IMR-90 (cell line): ENCODE measurements at regions not wholly inside any gene's neighbourhood (a gene's known extent, or its start where the extent isn't known, plus 50 kb on each side); places are given as distances from the start of the nearest gene placed in this dataset.

Source experiments
- ATAC-seq: fragments of 200-7000 bp; cut with Tn5 transposase; 2 replicates; pipeline ENCODE4 v1.9.1; 2020; ENCODE audit warnings: low read depth, mild to moderate bottlenecking, moderate library complexity
- BruUV-seq: library from RNA; stranded (reverse); fragments of 400-500 nt; replicated peaks from 2 replicates; lab custom pipeline; 2021; lab: Mats Ljungman, UMichigan
- CTCF ChIA-PET: fragments of 300-600 bp; formaldehyde crosslinking; extraction: SDS; loops from one replicate; lab custom pipeline; 2021; ENCODE audit warnings: antibody characterized with exemption; lab: Yijun Ruan, JAX
- POLR2A ChIA-PET: fragments of 300-600 bp; sonication (Branson Sonifier 250); formaldehyde crosslinking; loops from one replicate; lab custom pipeline; 2022; ENCODE audit warnings: antibody characterized with exemption; ENCODE audit not compliant: unreplicated experiment; lab: Charles Lee
- DNase-seq: peaks from one replicate; pipeline ENCODE4 v3.0.0; 2013
- H2AFZ ChIP-seq: replicated peaks from 2 replicates; pipeline ENCODE3; 2013; ENCODE audit warnings: low read length, mild to moderate bottlenecking; ENCODE audit not compliant: poor library complexity
- H2AK5ac ChIP-seq: 2 replicates; pipeline ENCODE4 v1.6.1; 2013; ENCODE audit warnings: low read depth, low read length, inconsistent platforms
- H2AK9ac ChIP-seq: replicated peaks from 2 replicates; pipeline ENCODE3; 2013; ENCODE audit warnings: mild to moderate bottlenecking, low read depth, low read length, moderate library complexity; ENCODE audit not compliant: poor library complexity
- H2BK120ac ChIP-seq: 2 replicates; pipeline ENCODE4 v1.6.1; 2013; ENCODE audit warnings: low read depth, low read length, inconsistent platforms
- H2BK15ac ChIP-seq: 3 replicates; pipeline ENCODE4 v1.6.1; 2013; ENCODE audit warnings: low read depth, low read length, inconsistent platforms
- H2BK20ac ChIP-seq: 2 replicates; pipeline ENCODE4 v1.6.1; 2013; ENCODE audit warnings: low read depth, mild to moderate bottlenecking, inconsistent platforms, low read length, moderate library complexity
- H2BK5ac ChIP-seq: 2 replicates; pipeline ENCODE4 v1.6.1; 2013; ENCODE audit warnings: mild to moderate bottlenecking, low read depth, low read length, inconsistent platforms; ENCODE audit not compliant: poor library complexity, severe bottlenecking
- H3K14ac ChIP-seq: replicated peaks from 2 replicates; pipeline ENCODE4 v1.6.1; 2013; ENCODE audit warnings: low read depth, low read length, inconsistent platforms
- H3K18ac ChIP-seq: 2 replicates; pipeline ENCODE4 v1.6.1; 2013; ENCODE audit warnings: low read depth, low read length, control low read depth
- H3K23ac ChIP-seq: 2 replicates; pipeline ENCODE4 v1.6.1; 2013; ENCODE audit warnings: low read depth, low read length, inconsistent platforms
- H3K27ac ChIP-seq: 2 replicates; pipeline ENCODE4 v1.5.1; 2013; ENCODE audit warnings: mild to moderate bottlenecking, control low read depth, low read length; ENCODE audit not compliant: insufficient read depth
- H3K27me3 ChIP-seq: 2 replicates; pipeline ENCODE4 v1.6.1; 2013; ENCODE audit warnings: low read length; ENCODE audit not compliant: control insufficient read depth, insufficient read depth
- H3K36me3 ChIP-seq: 2 replicates; pipeline ENCODE4 v1.6.1; 2013; ENCODE audit warnings: low read length, mixed read lengths; ENCODE audit not compliant: control insufficient read depth, insufficient read depth
- H3K4ac ChIP-seq: 2 replicates; pipeline ENCODE4 v1.6.1; 2013; ENCODE audit warnings: low read depth, low read length, inconsistent platforms
- H3K4me1 ChIP-seq: 2 replicates; pipeline ENCODE4 v1.6.1; 2013; ENCODE audit warnings: low read length, mixed read lengths; ENCODE audit not compliant: control insufficient read depth, insufficient read depth
- H3K4me2 ChIP-seq: 2 replicates; pipeline ENCODE4 v1.6.1; 2013; ENCODE audit warnings: low read depth, mild to moderate bottlenecking, control low read depth, low read length, moderate library complexity
- H3K4me3 ChIP-seq: 2 replicates; pipeline ENCODE4 v1.5.1; 2013; ENCODE audit warnings: low read depth, mild to moderate bottlenecking, control low read depth, low read length, moderate library complexity; ENCODE audit not compliant: insufficient read depth
- H3K56ac ChIP-seq: 2 replicates; pipeline ENCODE4 v1.6.1; 2013; ENCODE audit warnings: low read length, inconsistent platforms; ENCODE audit not compliant: insufficient read depth; ENCODE audit errors: extremely low read depth
- H3K79me1 ChIP-seq, 2 experiments: 2 replicates each; pipeline ENCODE4 v1.6.1; 2013; ENCODE audit warnings: low read length in 2 of 2, inconsistent platforms in 1 of 2, low read depth in 1 of 2
- H3K9ac ChIP-seq: 2 replicates; pipeline ENCODE4 v1.6.1; 2013; ENCODE audit warnings: low read depth, low read length, control low read depth
- H3K9me1 ChIP-seq: 2 replicates; pipeline ENCODE4 v1.6.1; 2013; ENCODE audit warnings: low read length, inconsistent platforms; ENCODE audit not compliant: insufficient read depth
- H3K9me3 ChIP-seq: 2 replicates; pipeline ENCODE4 v1.6.1; 2013; ENCODE audit warnings: low read length; ENCODE audit not compliant: control insufficient read depth, insufficient read depth
- H4K20me1 ChIP-seq: 2 replicates; pipeline ENCODE4 v1.6.1; 2013; ENCODE audit warnings: low read length, inconsistent platforms; ENCODE audit not compliant: insufficient read depth
- H4K5ac ChIP-seq: 2 replicates; pipeline ENCODE4 v1.6.1; 2013; ENCODE audit warnings: mild to moderate bottlenecking, low read depth, low read length, control low read depth
- H4K8ac ChIP-seq, 2 experiments: 2 replicates each; pipeline ENCODE4 v1.6.1; 2013; ENCODE audit warnings: low read depth in 2 of 2, low read length in 2 of 2, control low read depth in 1 of 2, inconsistent platforms in 1 of 2
- H4K91ac ChIP-seq: 2 replicates; pipeline ENCODE4 v1.6.1; 2013; ENCODE audit warnings: low read depth, low read length, inconsistent platforms; ENCODE audit not compliant: insufficient read depth
- BHLHE40 ChIP-seq: fragments of 150-350 bp; IDR thresholded peaks from 2 replicates; pipeline ENCODE4 v1.6.1; 2016; ENCODE audit warnings: mild to moderate bottlenecking, low read depth, low read length
- CEBPB ChIP-seq: IDR thresholded peaks from 2 replicates; pipeline ENCODE4 v1.6.1; 2012; ENCODE audit warnings: low read depth, low read length, improper control_type of control experiment
- CHD1 ChIP-seq: IDR thresholded peaks from 2 replicates; pipeline ENCODE4 v1.6.1; 2012; ENCODE audit warnings: low read depth, low read length, improper control_type of control experiment
- CTCF ChIP-seq: conservative IDR thresholded peaks from 2 replicates; pipeline ENCODE4 v1.5.1; 2012; ENCODE audit warnings: mild to moderate bottlenecking, low read depth, low read length, improper control_type of control experiment
- FOS ChIP-seq: fragments of 150-350 bp; IDR thresholded peaks from 2 replicates; pipeline ENCODE4 v1.6.1; 2016; ENCODE audit warnings: low read depth, low read length
- MAFK ChIP-seq: IDR thresholded peaks from 2 replicates; pipeline ENCODE4 v1.6.1; 2012; ENCODE audit warnings: low read depth, low read length, improper control_type of control experiment
- MXI1 ChIP-seq: IDR thresholded peaks from 2 replicates; pipeline ENCODE4 v1.6.1; 2012; ENCODE audit warnings: low read depth, mild to moderate bottlenecking, low read length, moderate library complexity, borderline replicate concordance
- RCOR1 ChIP-seq: IDR thresholded peaks from 2 replicates; pipeline ENCODE4 v1.6.1; 2012; ENCODE audit warnings: mild to moderate bottlenecking, low read length, improper control_type of control experiment; ENCODE audit not compliant: insufficient replicate concordance
- RFX5 ChIP-seq: IDR thresholded peaks from 2 replicates; pipeline ENCODE4 v1.8.0; 2012; ENCODE audit warnings: low read depth, mild to moderate bottlenecking, low read length, moderate library complexity
- SMC3 ChIP-seq: fragments of 150-350 bp; IDR thresholded peaks from 2 replicates; pipeline ENCODE4 v1.6.1; 2016; ENCODE audit warnings: low read depth, mild to moderate bottlenecking, antibody characterized with exemption, low read length, moderate library complexity
- WGBS, 2 experiments: methylation state at CpG; one replicate each; pipeline versions ENCODE4 v1.1.5 to v1.1.7; 2013; ENCODE audit warnings: missing lambda C conversion rate in 2 of 2; ENCODE audit not compliant: insufficient read length in 1 of 2; ENCODE audit errors: extremely low coverage in 2 of 2; 5-methylcytosine and 5-hydroxymethylcytosine counted together
- dilution Hi-C: fragments of 300-500 bp; cut with HindIII; formaldehyde crosslinking; loops from one replicate; pipeline ENCODE4 v1.14.3; 2018; ENCODE audit warnings: low sequenced_read_pairs; ENCODE audit not compliant: unreplicated experiment
- in situ Hi-C: fragments of 300-500 bp; cut with MboI; formaldehyde crosslinking; loops from 3 replicates; pipeline ENCODE4 v1.14.3; 2019; ENCODE audit warnings: low sequenced_read_pairs, inconsistent platforms, mixed read lengths
- intact Hi-C: fragments of 100-400 bp; cut with micrococcal nuclease; formaldehyde crosslinking; loops from 2 replicates; pipeline ENCODE4 v1.10.0; 2022
- TF ChIP-seq, protein P1 (sequence below): fragments of 150-350 bp; IDR thresholded peaks from 2 replicates; pipeline ENCODE4 v1.6.1; 2017; ENCODE audit warnings: mild to moderate bottlenecking, antibody characterized with exemption, low read length, low read depth
- TF ChIP-seq, protein P2 (sequence below): fragments of 150-350 bp; IDR thresholded peaks from 2 replicates; pipeline ENCODE4 v1.6.1; 2016; ENCODE audit warnings: low read depth, mild to moderate bottlenecking, low read length, moderate library complexity, borderline replicate concordance

DNA sequence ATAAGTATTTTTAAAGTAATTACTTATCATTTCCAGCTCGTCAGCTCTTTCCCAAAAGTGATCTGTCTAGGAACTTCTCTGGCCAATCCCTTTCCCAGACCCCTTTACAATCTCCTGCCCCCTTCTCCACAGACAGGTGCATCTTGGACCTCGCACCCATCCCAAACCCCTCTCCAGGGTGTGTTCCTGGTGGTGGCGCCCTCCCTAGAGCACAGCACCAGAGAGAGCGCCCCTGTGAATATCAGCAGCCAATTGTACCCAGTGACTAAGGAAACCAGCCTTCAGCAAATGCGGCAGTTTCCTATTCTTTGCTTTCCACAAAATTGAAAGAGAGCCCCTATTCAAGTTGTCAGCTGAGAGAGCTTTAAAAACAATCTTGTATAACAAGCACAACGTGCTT is 157.7 kb downstream of the RNASET2 start:
- DNase-seq (no peak), ATAC-seq (no peak)
- H3K36me3 ChIP-seq, result no peaks in the 10 kb centered on the region
- H2AK5ac ChIP-seq, result no peak overlapping the region
- WGBS, 2 experiments, result 46% methylated on average over 5 of the region's 6 CpGs; no CpG with 5 or more reads in 1 of the 2 experiments
- no peaks in the 10 kb centered on the region; the same call in 1 of the 2 replicates for H3K27me3 ChIP-seq
- no peak overlapping the region for H3K14ac ChIP-seq
- H3K56ac ChIP-seq, result no peak overlapping the region
- H3K27ac ChIP-seq, result no peak overlapping the region
- H2AFZ ChIP-seq, result no peak overlapping the region
- no peak overlapping the region for H3K18ac ChIP-seq
- intact Hi-C loops, result no loop called here
- no peaks in the 10 kb centered on the region for H3K4me1 ChIP-seq
- H4K8ac ChIP-seq, result no peak overlapping the region
- H3K9me3 ChIP-seq, result no peaks in the 10 kb centered on the region
- no peak overlapping the region for H2AK9ac ChIP-seq
- ChIA-PET CTCF (interaction anchor here (1.5 kb wide), 1 partner anchor 24 kb away, joined by 7 read pairs; no protein-coding TSS in a partner anchor), POLR2A (no interaction called here)
- no peak overlapping the region for H3K4me3 ChIP-seq
- TF ChIP-seq CTCF (no peak), CEBPB (no peak), CHD1 (no peak), BHLHE40 (no peak), MXI1 (no peak), RFX5 (no peak), SMC3 (no peak), RCOR1 (no peak), MAFK (no peak), FOS (no peak)
- TF ChIP-seq, protein P1, sequence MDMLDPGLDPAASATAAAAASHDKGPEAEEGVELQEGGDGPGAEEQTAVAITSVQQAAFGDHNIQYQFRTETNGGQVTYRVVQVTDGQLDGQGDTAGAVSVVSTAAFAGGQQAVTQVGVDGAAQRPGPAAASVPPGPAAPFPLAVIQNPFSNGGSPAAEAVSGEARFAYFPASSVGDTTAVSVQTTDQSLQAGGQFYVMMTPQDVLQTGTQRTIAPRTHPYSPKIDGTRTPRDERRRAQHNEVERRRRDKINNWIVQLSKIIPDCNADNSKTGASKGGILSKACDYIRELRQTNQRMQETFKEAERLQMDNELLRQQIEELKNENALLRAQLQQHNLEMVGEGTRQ, result no peak
- TF ChIP-seq, protein P2, sequence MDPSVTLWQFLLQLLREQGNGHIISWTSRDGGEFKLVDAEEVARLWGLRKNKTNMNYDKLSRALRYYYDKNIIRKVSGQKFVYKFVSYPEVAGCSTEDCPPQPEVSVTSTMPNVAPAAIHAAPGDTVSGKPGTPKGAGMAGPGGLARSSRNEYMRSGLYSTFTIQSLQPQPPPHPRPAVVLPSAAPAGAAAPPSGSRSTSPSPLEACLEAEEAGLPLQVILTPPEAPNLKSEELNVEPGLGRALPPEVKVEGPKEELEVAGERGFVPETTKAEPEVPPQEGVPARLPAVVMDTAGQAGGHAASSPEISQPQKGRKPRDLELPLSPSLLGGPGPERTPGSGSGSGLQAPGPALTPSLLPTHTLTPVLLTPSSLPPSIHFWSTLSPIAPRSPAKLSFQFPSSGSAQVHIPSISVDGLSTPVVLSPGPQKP, result no peak
- no peak overlapping the region for H2BK5ac ChIP-seq
- no peak overlapping the region for H2BK20ac ChIP-seq
- no peak overlapping the region for H3K4ac ChIP-seq
- in situ Hi-C loops, result no loop called here
- H4K20me1 ChIP-seq, result no peaks in the 10 kb centered on the region
- H4K91ac ChIP-seq, result no peak overlapping the region
- no peak overlapping the region for H3K23ac ChIP-seq
- no peak overlapping the region for H3K4me2 ChIP-seq
- H4K5ac ChIP-seq, result no peak overlapping the region
- dilution Hi-C loops, result no loop called here
- H3K9ac ChIP-seq, result no peak overlapping the region
- H3K9me1 ChIP-seq, result no peaks in the 10 kb centered on the region
- no peak overlapping the region for H2BK15ac ChIP-seq
- no TSS peak for BruUV-seq
- H3K79me1 ChIP-seq, result no peaks in the 10 kb centered on the region
- H2BK120ac ChIP-seq, result no peak overlapping the region
